ENCODE measurements at regions not wholly inside any gene's neighbourhood (a gene's known extent, or its start where the extent isn't known, plus 50 kb on each side); places are given as distances from the start of the nearest gene placed in this dataset.

- TF ChIP-seq, protein P1, sequence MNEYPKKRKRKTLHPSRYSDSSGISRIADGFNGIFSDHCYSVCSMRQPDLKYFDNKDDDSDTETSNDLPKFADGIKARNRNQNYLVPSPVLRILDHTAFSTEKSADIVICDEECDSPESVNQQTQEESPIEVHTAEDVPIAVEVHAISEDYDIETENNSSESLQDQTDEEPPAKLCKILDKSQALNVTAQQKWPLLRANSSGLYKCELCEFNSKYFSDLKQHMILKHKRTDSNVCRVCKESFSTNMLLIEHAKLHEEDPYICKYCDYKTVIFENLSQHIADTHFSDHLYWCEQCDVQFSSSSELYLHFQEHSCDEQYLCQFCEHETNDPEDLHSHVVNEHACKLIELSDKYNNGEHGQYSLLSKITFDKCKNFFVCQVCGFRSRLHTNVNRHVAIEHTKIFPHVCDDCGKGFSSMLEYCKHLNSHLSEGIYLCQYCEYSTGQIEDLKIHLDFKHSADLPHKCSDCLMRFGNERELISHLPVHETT (CRISPR knock-in tag; conservative IDR thresholded peaks at IDR 0.05), result no peak
- TF ChIP-seq ZSCAN22 (CRISPR knock-in tag; IDR thresholded peaks at IDR 0.05), result no peak
- TF ChIP-seq MBD4 (IDR thresholded peaks at IDR 0.05; ENCODE audit: borderline replicate concordance, low read length), result no peak
- no peak for TF ChIP-seq ZFP82 (CRISPR knock-in tag; IDR thresholded peaks at IDR 0.05; ENCODE audit: borderline replicate concordance)
- TF ChIP-seq ZNF574 (CRISPR knock-in tag; IDR thresholded peaks at IDR 0.05), result 0 out of 2 replicates have a peak, but pooled peaks have one; percentile 36
- no peak for TF ChIP-seq ZBTB2 (CRISPR knock-in tag; IDR thresholded peaks at IDR 0.05; ENCODE audit: low read depth)
- TF ChIP-seq ZNF567 (CRISPR knock-in tag; IDR thresholded peaks at IDR 0.05; ENCODE audit: borderline replicate concordance), result no peak
- no peak for TF ChIP-seq MIXL1 (CRISPR knock-in tag; IDR thresholded peaks at IDR 0.05)
- TF ChIP-seq RAD21 (CRISPR knock-in tag; IDR thresholded peaks at IDR 0.05), result no peak
- TF ChIP-seq CCDC6 (CRISPR knock-in tag; IDR thresholded peaks at IDR 0.05), result no peak
- peak; percentile 83 for TF ChIP-seq NFIC (IDR thresholded peaks at IDR 0.05; ENCODE audit: low read length)
- no peak for TF ChIP-seq HOXD1 (CRISPR knock-in tag; IDR thresholded peaks at IDR 0.05)
- TF ChIP-seq ZNF264 (CRISPR knock-in tag; IDR thresholded peaks at IDR 0.05), result peak; percentile 49; the same call in 1 of the 2 replicates
- TF ChIP-seq KLF11 (CRISPR knock-in tag; IDR thresholded peaks at IDR 0.05), result no peak
- TF ChIP-seq DPF2 (CRISPR knock-in tag; IDR thresholded peaks at IDR 0.05; ENCODE audit: borderline replicate concordance, low read depth), result peak; percentile 74; the same call in 1 of the 2 replicates
- no peak for TF ChIP-seq ZNF710 (CRISPR knock-in tag; IDR thresholded peaks at IDR 0.05; ENCODE audit: borderline replicate concordance)
- TF ChIP-seq ZNF781 (CRISPR knock-in tag; IDR thresholded peaks at IDR 0.05; ENCODE audit: borderline replicate concordance, not compliant biosample characterization), result no peak
- no peak for TF ChIP-seq WIZ (CRISPR knock-in tag; IDR thresholded peaks at IDR 0.05)
- no peak for TF ChIP-seq POLR2AphosphoS5 (IDR thresholded peaks at IDR 0.05; ENCODE audit: low read depth, low read length)
- no peak for TF ChIP-seq NCOR1 (IDR thresholded peaks at IDR 0.05; ENCODE audit: borderline replicate concordance, low read length)
- TF ChIP-seq, protein P2, sequence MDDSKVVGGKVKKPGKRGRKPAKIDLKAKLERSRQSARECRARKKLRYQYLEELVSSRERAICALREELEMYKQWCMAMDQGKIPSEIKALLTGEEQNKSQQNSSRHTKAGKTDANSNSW (CRISPR knock-in tag; IDR thresholded peaks at IDR 0.05; ENCODE audit: borderline replicate concordance), result no peak
- TF ChIP-seq ZEB1 (IDR thresholded peaks at IDR 0.05; ENCODE audit: insufficient replicate concordance, low read depth), result peak; percentile 43
- TF ChIP-seq RBAK (CRISPR knock-in tag; IDR thresholded peaks at IDR 0.05), result no peak
- no peak for TF ChIP-seq JDP2 (CRISPR knock-in tag; IDR thresholded peaks at IDR 0.05; ENCODE audit: borderline replicate concordance)
- TF ChIP-seq ERF (CRISPR knock-in tag; IDR thresholded peaks at IDR 0.05), result no peak
Measured at GRCh38 chr14:59009967-59010366, 178.5 kb upstream of the DAAM1 start (continued).

All from HepG2 (cell line).